Stimulated activated CD8-positive, alpha-beta memory T cell treated with anti-CD3 and anti-CD28 coated beads, Interleukin-7, amount 100 ng/mL, for 48 hours (primary cell): ENCODE measurements at regions not wholly inside any gene's neighbourhood (a gene's known extent, or its start where the extent isn't known, plus 50 kb on each side); places are given as distances from the start of the nearest gene placed in this dataset.

Experiments
- DNase-seq, 2 donors: peaks; one replicate each; pipeline ENCODE4 v3.0.0-alpha.2; 2020; ENCODE audit warnings: low read depth in 1 of 2; ENCODE audit errors: extremely low read depth in 1 of 2

- DNase-seq, result no peak
Measured at GRCh38 chr16:50425044-50425443, 56.3 kb upstream of the BRD7 start.

- no peak for DNase-seq
Measured at GRCh38 chr16:50422926-50423325, 54.1 kb upstream of the BRD7 start.

GRCh38 chr16:50419116-50419515 is 50.3 kb upstream of the BRD7 start:
- no peak for DNase-seq
